ENCODE measurements at regions not wholly inside any gene's neighbourhood (a gene's known extent, or its start where the extent isn't known, plus 50 kb on each side); places are given as distances from the start of the nearest gene placed in this dataset.
"Not testable (repeated sequence)": the region's sequence is repeated elsewhere in the genome, so short reads cannot be mapped to it uniquely, and the experiment has no call there.

GRCh38 chr4:75287738-75288517 lies 226.3 kb downstream of the RCHY1 start:
- no peak for DNase-seq

GRCh38 chr4:75285837-75286236 lies 228.4 kb downstream of the RCHY1 start:
- no peak for DNase-seq

GRCh38 chr4:75284831-75285230 lies 229.4 kb downstream of the RCHY1 start:
- DNase-seq = no peak

GRCh38 chr4:75280461-75280860 lies 233.7 kb downstream of the RCHY1 start:
- DNase-seq = not testable (repeated sequence)

GRCh38 chr4:75259306-75259705 lies 254.9 kb downstream of the RCHY1 start:
- no peak for DNase-seq

GRCh38 chr4:75255261-75255660 lies 258.9 kb downstream of the RCHY1 start:
- no peak for DNase-seq

GRCh38 chr4:75254745-75255144 lies 259.5 kb downstream of the RCHY1 start:
- no peak for DNase-seq

- not testable (repeated sequence) for DNase-seq
Measured at GRCh38 chr4:75253094-75253493, 261.1 kb downstream of the RCHY1 start.

GRCh38 chr4:75251547-75251946 lies 262.7 kb downstream of the RCHY1 start:
- no peak for DNase-seq

GRCh38 chr4:75249739-75250138 lies 264.5 kb downstream of the RCHY1 start:
- DNase-seq = no peak

- no peak for DNase-seq
Measured at GRCh38 chr4:75248770-75249407, 265.3 kb downstream of the RCHY1 start.

- no peak for DNase-seq
Measured at GRCh38 chr4:75244325-75244724, 269.9 kb downstream of the RCHY1 start.

- DNase-seq = no peak
Measured at GRCh38 chr4:75243570-75243969, 270.6 kb downstream of the RCHY1 start.

- DNase-seq = no peak
Measured at GRCh38 chr4:75235359-75235951, 278.7 kb downstream of the RCHY1 start.

- no peak for DNase-seq
Measured at GRCh38 chr4:75232546-75232945, 281.7 kb downstream of the RCHY1 start.

- no peak for DNase-seq
Measured at GRCh38 chr4:75229806-75230570, 284.2 kb downstream of the RCHY1 start.

- DNase-seq = no peak
Measured at GRCh38 chr4:75213480-75213879, 280.6 kb downstream of the PARM1 start.

GRCh38 chr4:75211422-75211821 lies 278.5 kb downstream of the PARM1 start:
- no peak for DNase-seq

- DNase-seq = no peak
Measured at GRCh38 chr4:75207902-75208301, 275.0 kb downstream of the PARM1 start.

GRCh38 chr4:75195111-75195510 lies 262.2 kb downstream of the PARM1 start:
- no peak for DNase-seq

GRCh38 chr4:75194180-75194579 lies 261.3 kb downstream of the PARM1 start:
- no peak for DNase-seq

GRCh38 chr4:75192182-75192581 lies 259.3 kb downstream of the PARM1 start:
- DNase-seq = not testable (repeated sequence)

GRCh38 chr4:75189711-75190335 lies 256.9 kb downstream of the PARM1 start:
- DNase-seq = no peak
